ENCODE measurements at regions not wholly inside any gene's neighbourhood (a gene's known extent, or its start where the extent isn't known, plus 50 kb on each side); places are given as distances from the start of the nearest gene placed in this dataset.
"Not testable (repeated sequence)": the region's sequence is repeated elsewhere in the genome, so short reads cannot be mapped to it uniquely, and the experiment has no call there.

GRCh38 chr15:67937153-67937761 is 97.4 kb upstream of the RNU6-1 start:
- H3K79me2 ChIP-seq (replicated peaks; ENCODE audit: insufficient read depth) = no peaks in the 10 kb centered on the region

GRCh38 chr15:67939179-67939578 is 99.3 kb upstream of the RNU6-1 start:
- H3K9me2 ChIP-seq (ENCODE audit: insufficient read depth); H3K4me3 Mint-ChIP-seq; H4K20me1 ChIP-seq (replicated peaks; ENCODE audit: insufficient read depth); H3K79me2 ChIP-seq (replicated peaks; ENCODE audit: insufficient read depth); H2AFZ ChIP-seq; H3K4me1 Mint-ChIP-seq; H3K27ac Mint-ChIP-seq; H3K27me3 Mint-ChIP-seq (ENCODE audit: insufficient read depth, low read depth, poor library complexity); H3K4me1 ChIP-seq (ENCODE audit: insufficient read depth); H3K9me3 Mint-ChIP-seq; H3K27me3 ChIP-seq (ENCODE audit: insufficient read depth); H3K36me3 Mint-ChIP-seq (ENCODE audit: low read depth); DNase-seq (ENCODE audit: low spot score); H3K27ac ChIP-seq (ENCODE audit: low read depth); H3K36me3 ChIP-seq (ENCODE audit: insufficient read depth); ATAC-seq; H3K4me2 ChIP-seq; H3F3A ChIP-seq (replicated peaks; ENCODE audit: low read depth); H3K4me3 ChIP-seq: not testable (repeated sequence)

More at GRCh38 chr15:67937153-67937761, 97.4 kb upstream of the RNU6-1 start:
- TF ChIP-seq CREB1 (CRISPR knock-in tag; IDR thresholded peaks at IDR 0.05; ENCODE audit: low read depth) (no peak), CTCF (conservative IDR thresholded peaks at IDR 0.05; ENCODE audit: low read depth in 2 of 2) (peak in 1 of 2 experiments; percentile 17; a peak in 1 of 4 replicates)
- no peaks in the 10 kb centered on the region for H3K9me2 ChIP-seq (ENCODE audit: insufficient read depth)
- Mint-ChIP-seq H3K36me3 (ENCODE audit: low read depth) (no peaks in the 10 kb centered on the region), H3K27ac (no peak overlapping the region), H3K4me1 (peaks cover 8% of the 10 kb centered on the region), H3K27me3 (ENCODE audit: insufficient read depth, low read depth, poor library complexity) (peaks cover 6% of the 10 kb centered on the region), H3K4me3 (no peak overlapping the region), H3K9me3 (peaks cover 2% of the 10 kb centered on the region; the same call in 2 of the 3 replicates)
- H2AFZ ChIP-seq = peak overlapping the region; percentile 61; the same call in 1 of the 2 replicates
- no peaks in the 10 kb centered on the region for H3F3A ChIP-seq (replicated peaks; ENCODE audit: low read depth)
- no peaks in the 10 kb centered on the region for H3K36me3 ChIP-seq (ENCODE audit: insufficient read depth)
- no peak overlapping the region for H3K4me3 ChIP-seq
- no peak overlapping the region for H3K4me2 ChIP-seq
- H3K4me1 ChIP-seq (ENCODE audit: insufficient read depth) = no peaks in the 10 kb centered on the region; the same call in 1 of the 2 replicates
- DNase-seq (ENCODE audit: low spot score) (peak; percentile 43), ATAC-seq (peak; percentile 74)
- no peaks in the 10 kb centered on the region for H4K20me1 ChIP-seq (replicated peaks; ENCODE audit: insufficient read depth)
- H3K27ac ChIP-seq (ENCODE audit: low read depth) = no peak overlapping the region
- H3K27me3 ChIP-seq (ENCODE audit: insufficient read depth) = no peaks in the 10 kb centered on the region

- peak; percentile 8 to 30; a peak in 2 of 4 replicates for TF ChIP-seq CTCF (conservative IDR thresholded peaks at IDR 0.05; ENCODE audit: low read depth in 2 of 2)
- ATAC-seq (peak; percentile 67), DNase-seq (ENCODE audit: low spot score) (peak; percentile 24)
- H3K36me3 ChIP-seq (ENCODE audit: insufficient read depth); H2AFZ ChIP-seq; H3K4me3 ChIP-seq; H3F3A ChIP-seq (replicated peaks; ENCODE audit: low read depth); H3K4me2 ChIP-seq; H3K27ac Mint-ChIP-seq; H3K79me2 ChIP-seq (replicated peaks; ENCODE audit: insufficient read depth); H3K4me1 ChIP-seq (ENCODE audit: insufficient read depth); H3K9me2 ChIP-seq (ENCODE audit: insufficient read depth); H4K20me1 ChIP-seq (replicated peaks; ENCODE audit: insufficient read depth); H3K4me1 Mint-ChIP-seq; H3K9me3 Mint-ChIP-seq; H3K27me3 ChIP-seq (ENCODE audit: insufficient read depth); H3K27ac ChIP-seq (ENCODE audit: low read depth); H3K27me3 Mint-ChIP-seq (ENCODE audit: insufficient read depth, low read depth, poor library complexity); H3K4me3 Mint-ChIP-seq; H3K36me3 Mint-ChIP-seq (ENCODE audit: low read depth): not testable (repeated sequence)
Measured at GRCh38 chr15:67939588-67940323, 99.9 kb upstream of the RNU6-1 start.
